Aorta (tissue), 5 donors: ENCODE measurements at regions not wholly inside any gene's neighbourhood (a gene's known extent, or its start where the extent isn't known, plus 50 kb on each side); places are given as distances from the start of the nearest gene placed in this dataset.
A peak's percentile ranks its signal among the peaks of the same experiment; 100 is the strongest.

Source experiments
- ATAC-seq: fragments of 200-7000 bp; cut with Tn5 transposase; one replicate; pipeline ENCODE4 v1.9.1; 2022; ENCODE audit warnings: moderate library complexity; ENCODE audit not compliant: low FRiP score
- DNase-seq, 2 donors: peaks; one replicate each; pipeline ENCODE4 v3.0.0-alpha.2; 2020
- H3K27ac ChIP-seq, 2 donors: one replicate each; pipeline ENCODE4 v1.5.1; 2013; ENCODE audit warnings: low read length in 2 of 2, mild to moderate bottlenecking in 2 of 2, moderate library complexity in 2 of 2, control low read depth in 1 of 2, inconsistent platforms in 1 of 2, low read depth in 1 of 2
- H3K27me3 ChIP-seq, 2 donors: one replicate each; pipeline ENCODE4 v1.6.1; 2013; ENCODE audit warnings: control low read depth in 1 of 2, low read length in 1 of 2, mild to moderate bottlenecking in 1 of 2, moderate library complexity in 1 of 2; ENCODE audit not compliant: insufficient read depth in 2 of 2, control insufficient read depth in 1 of 2
- H3K36me3 ChIP-seq, 2 donors: one replicate each; pipeline ENCODE4 v1.6.1; 2013; ENCODE audit warnings: control low read depth in 1 of 2, low read length in 1 of 2, mild to moderate bottlenecking in 1 of 2; ENCODE audit not compliant: insufficient read depth in 2 of 2, control insufficient read depth in 1 of 2
- H3K4me1 ChIP-seq, 2 donors: one replicate each; pipeline ENCODE4 v1.6.1; 2013; ENCODE audit warnings: low read length in 2 of 2, control low read depth in 1 of 2, mild to moderate bottlenecking in 1 of 2, moderate library complexity in 1 of 2; ENCODE audit not compliant: insufficient read depth in 2 of 2, control insufficient read depth in 1 of 2
- H3K4me3 ChIP-seq, 2 donors: one replicate each; pipeline ENCODE4 v1.5.1; 2013; ENCODE audit warnings: low read length in 2 of 2, control low read depth in 1 of 2, mild to moderate bottlenecking in 1 of 2
- H3K9me3 ChIP-seq: one replicate; pipeline ENCODE4 v1.6.1; 2013; ENCODE audit warnings: mild to moderate bottlenecking, low read length; ENCODE audit not compliant: control insufficient read depth
- WGBS, 2 donors: extraction: QIAGEN DNeasy Blood & Tissue Kit; methylation state at CpG; one replicate each; pipeline ENCODE4 v1.1.7; 2013; 5-methylcytosine and 5-hydroxymethylcytosine counted together
- intact Hi-C, 2 donors: fragments of 100-400 bp; cut with DNase I; formaldehyde crosslinking; loops; one replicate each; pipeline versions ENCODE4 v1.14.2 to v1.15.0; 2022
- donor health status: healthy with polysubstance abuse.
- donor health status: Bipolar disorder and iron deficiency.
- donor health status: DM: no; HTN: no; CAD: no.
- donor health status: DM: no; HTN: no; CAD: no.
- donor health status: DM: yes; HTN: yes; CAD: no.

DNA sequence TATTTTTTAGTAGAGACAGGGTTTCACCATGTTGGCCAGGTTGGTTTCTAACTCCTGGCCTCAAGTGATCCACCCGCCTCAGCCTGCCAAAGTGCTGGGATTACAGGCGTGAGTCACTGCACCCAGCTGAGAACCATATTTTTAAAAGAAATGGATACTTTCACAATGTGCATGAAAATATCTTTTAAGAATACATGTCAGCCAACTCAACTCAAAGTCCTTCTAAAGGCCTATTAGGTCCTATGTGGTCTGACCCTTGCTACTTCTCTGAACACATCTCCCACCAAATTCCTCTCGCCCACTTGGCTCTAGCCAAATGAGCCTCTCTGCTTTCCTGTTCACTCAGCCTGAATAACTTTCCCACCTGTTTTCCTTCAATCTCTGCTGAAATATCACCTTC lies 119.6 kb downstream of the MTX2 start:
- no peaks in the 10 kb centered on the region for H3K9me3 ChIP-seq
- H3K27me3 ChIP-seq: no peaks in the 10 kb centered on the region
- H3K27ac ChIP-seq: no peak overlapping the region
- no peak overlapping the region for H3K4me3 ChIP-seq
- ATAC-seq (no peak), DNase-seq (no peak)
- intact Hi-C loops: no loop called here
- WGBS, 2 donors: 63 to 77% methylated on average over 3 of the region's 3 CpGs
- H3K36me3 ChIP-seq: no peaks in the 10 kb centered on the region
- H3K4me1 ChIP-seq: peaks cover 6 to 17% of the 10 kb centered on the region in 2 donors

DNA sequence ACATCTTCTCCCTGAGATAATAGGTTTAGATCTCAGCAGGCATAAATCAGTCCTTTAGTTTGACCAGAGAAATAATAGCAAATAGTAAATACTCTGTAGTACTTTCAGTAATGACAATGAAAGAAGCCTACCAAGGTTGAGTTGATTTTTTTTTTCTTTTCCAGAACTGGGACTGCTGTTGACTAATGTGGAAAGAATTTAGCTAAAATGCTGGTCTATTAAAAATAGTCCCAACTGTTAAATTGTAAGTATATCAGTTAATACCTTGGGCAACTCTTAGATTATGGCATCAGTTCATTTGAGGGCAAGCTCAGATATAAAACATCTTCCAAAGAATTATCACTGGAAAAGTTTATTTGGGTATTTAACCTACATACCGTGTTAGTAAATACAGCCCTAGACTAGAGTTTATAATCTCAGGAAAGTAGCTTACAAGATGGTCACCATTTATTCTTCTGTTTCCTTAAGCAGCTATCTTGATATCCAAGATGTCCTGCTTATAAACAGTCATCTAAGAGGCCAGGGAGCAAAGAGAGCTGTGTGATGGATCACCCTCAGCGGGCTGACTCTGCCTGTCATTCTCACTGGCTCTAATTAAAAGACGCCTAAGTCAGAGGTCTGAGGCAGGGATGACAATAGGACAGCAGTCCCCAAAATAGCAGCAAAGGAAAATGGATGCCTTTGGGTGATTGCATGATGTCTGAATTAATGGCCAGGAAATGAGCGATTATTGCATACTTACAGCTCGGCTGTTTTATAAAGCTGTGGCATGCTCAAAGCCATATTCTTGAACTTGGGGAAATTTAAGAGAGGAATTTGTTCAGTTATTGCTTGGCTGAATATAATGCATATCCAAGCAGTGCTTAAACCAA lies 121.3 kb downstream of the MTX2 start:
- peak overlapping the region; percentile 64 to 95 for H3K27ac ChIP-seq
- intact Hi-C loops: loop anchor here (5.0 to 10.0 kb wide), 3 partner anchors 56 to 248 kb away; no protein-coding TSS in a partner anchor
- H3K27me3 ChIP-seq: no peaks in the 10 kb centered on the region
- H3K4me3 ChIP-seq: no peak overlapping the region
- H3K4me1 ChIP-seq: peaks cover 6 to 17% of the 10 kb centered on the region in 2 donors
- H3K9me3 ChIP-seq: no peaks in the 10 kb centered on the region
- DNase-seq (no peak), ATAC-seq (peak; percentile 14)
- 41 to 44% methylated on average over 5 of the region's 5 CpGs for WGBS, 2 donors
- H3K36me3 ChIP-seq: no peaks in the 10 kb centered on the region

DNA sequence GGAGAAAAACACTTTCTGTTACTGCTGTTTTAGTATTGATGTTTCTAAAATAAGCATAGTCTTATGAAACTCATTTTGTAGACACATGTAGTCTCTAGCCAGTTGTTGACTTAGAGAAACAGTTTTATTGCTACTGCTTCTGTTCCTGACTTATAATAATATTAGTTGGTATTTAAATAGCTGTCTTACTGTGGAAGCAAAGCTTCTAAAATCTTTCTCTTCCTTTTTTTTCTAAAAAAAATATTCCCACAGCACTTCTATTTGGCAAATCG lies 121.8 kb downstream of the MTX2 start:
- intact Hi-C loops: loop anchor here (5.0 to 10.0 kb wide), 3 partner anchors 56 to 249 kb away; no protein-coding TSS in a partner anchor
- 40 to 76% methylated on average over 1 of the region's 1 CpG for WGBS, 2 donors
- Histone ChIP-seq H3K4me1 (peaks cover 6 to 17% of the 10 kb centered on the region in 2 donors), H3K9me3 (no peaks in the 10 kb centered on the region), H3K27me3 (no peaks in the 10 kb centered on the region), H3K4me3 (no peak overlapping the region), H3K36me3 (no peaks in the 10 kb centered on the region), H3K27ac (no peak overlapping the region)
- no peak for DNase-seq
- ATAC-seq: no peak

DNA sequence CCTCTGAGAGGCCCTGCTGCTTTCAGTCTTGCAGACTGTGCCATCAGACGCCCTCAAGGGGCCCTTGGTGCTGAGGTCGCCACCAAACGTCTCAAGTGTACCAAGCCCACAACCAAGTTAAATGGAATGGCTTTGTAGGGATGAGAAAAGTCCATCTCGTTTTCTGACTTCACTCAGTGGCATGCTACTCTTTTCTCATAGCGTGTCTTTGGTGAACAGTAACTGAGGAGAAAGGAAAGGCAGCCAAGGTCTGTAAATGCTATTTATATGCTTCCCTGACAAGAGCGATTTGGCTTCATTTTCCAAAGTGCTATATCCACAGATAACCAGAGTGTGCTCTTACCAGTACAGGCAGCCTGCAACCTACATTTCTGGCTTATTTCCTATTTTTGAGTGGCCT lies 123.0 kb downstream of the MTX2 start:
- WGBS, 2 donors: 10 to 12% methylated on average over 6 of the region's 6 CpGs
- Histone ChIP-seq H3K9me3 (no peaks in the 10 kb centered on the region), H3K27me3 (no peaks in the 10 kb centered on the region), H3K27ac (peak overlapping the region; percentile 11 to 79), H3K4me1 (peaks cover 6 to 17% of the 10 kb centered on the region in 2 donors), H3K4me3 (no peak overlapping the region), H3K36me3 (no peaks in the 10 kb centered on the region)
- intact Hi-C loops: loop anchor here (5.0 to 10.0 kb wide), 3 partner anchors 57 to 250 kb away; no protein-coding TSS in a partner anchor
- ATAC-seq: peak; percentile 49
- DNase-seq: no peak

DNA sequence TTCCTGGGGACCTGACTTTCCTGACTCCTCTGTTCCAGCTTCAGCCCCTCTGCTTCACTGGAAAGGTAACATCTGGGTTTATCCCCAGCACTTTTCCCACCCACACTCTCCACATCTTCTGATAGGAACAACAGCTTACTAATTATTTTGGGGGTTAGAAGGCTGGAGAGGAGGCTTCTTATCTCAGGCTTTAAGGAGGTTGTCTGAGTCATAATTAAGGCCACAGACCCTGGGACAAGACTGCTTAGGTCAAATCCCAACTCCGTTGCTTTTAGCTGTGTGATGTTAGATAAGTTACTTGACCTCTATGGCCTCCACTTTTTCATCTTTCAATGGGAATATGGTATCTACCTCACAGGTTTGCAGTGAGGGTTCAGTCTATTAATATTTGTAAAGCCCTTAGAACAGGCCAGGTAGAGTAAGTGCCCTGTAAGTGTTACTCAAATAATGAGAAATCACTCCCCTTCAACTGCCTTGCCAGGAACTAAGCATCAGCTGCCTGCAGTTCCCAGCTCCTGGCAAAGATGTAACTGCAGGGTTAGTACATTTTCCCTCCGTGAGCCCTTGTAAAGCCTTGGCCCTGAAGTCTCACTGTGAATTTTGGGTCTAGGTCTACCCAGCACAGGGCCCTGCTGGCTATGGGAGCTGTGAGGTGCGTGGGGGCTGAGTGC lies 123.6 kb downstream of the MTX2 start:
- Histone ChIP-seq H3K27me3 (no peaks in the 10 kb centered on the region), H3K9me3 (no peaks in the 10 kb centered on the region), H3K27ac (peak overlapping the region in 1 of 2 donors; percentile 79), H3K4me1 (peaks cover 6 to 17% of the 10 kb centered on the region in 2 donors), H3K4me3 (no peak overlapping the region), H3K36me3 (no peaks in the 10 kb centered on the region)
- no peak for ATAC-seq
- no peak for DNase-seq
- intact Hi-C loops: loop anchor here (5.0 to 10.0 kb wide), 3 partner anchors 58 to 251 kb away; no protein-coding TSS in a partner anchor
- 55 to 57% methylated on average over 3 of the region's 3 CpGs for WGBS, 2 donors

DNA sequence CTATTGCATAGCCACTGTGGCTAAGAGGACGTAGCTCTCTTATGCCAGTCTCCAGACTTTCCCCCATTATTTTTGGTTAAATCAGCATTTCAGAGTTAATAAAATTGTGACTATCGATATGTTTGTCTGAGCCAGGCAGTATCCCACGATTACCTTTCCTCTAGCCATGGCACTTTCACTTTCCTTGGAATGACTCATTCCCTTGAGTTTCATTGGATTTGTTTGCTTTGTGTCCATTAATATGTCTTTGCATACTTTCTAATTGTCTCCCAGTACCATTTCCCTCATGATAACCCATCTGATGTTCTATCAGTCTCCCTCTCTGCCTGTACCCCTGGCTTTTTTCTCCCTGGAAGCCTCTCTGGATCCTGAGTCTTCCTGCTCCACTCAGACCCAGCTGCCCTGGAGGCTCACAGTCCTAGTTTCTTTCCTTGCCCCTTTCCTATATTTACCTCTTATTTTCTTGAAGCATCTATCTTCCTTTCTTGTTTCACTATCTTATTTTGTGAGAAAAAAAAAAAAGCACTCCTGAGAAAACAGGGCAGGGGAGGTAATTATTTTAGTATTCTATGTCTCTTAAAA lies 126.1 kb downstream of the MTX2 start:
- intact Hi-C loops: loop anchor here in 1 of 2 donors (10.0 kb wide), 2 partner anchors 61 to 159 kb away; no protein-coding TSS in a partner anchor
- Histone ChIP-seq H3K9me3 (no peaks in the 10 kb centered on the region), H3K27ac (no peak overlapping the region), H3K4me3 (no peak overlapping the region), H3K27me3 (no peaks in the 10 kb centered on the region), H3K36me3 (no peaks in the 10 kb centered on the region), H3K4me1 (peaks cover 4 to 17% of the 10 kb centered on the region in 2 donors)
- DNase-seq (no peak), ATAC-seq (no peak)
- WGBS, 2 donors: 85 to 86% methylated on average over 3 of the region's 3 CpGs

DNA sequence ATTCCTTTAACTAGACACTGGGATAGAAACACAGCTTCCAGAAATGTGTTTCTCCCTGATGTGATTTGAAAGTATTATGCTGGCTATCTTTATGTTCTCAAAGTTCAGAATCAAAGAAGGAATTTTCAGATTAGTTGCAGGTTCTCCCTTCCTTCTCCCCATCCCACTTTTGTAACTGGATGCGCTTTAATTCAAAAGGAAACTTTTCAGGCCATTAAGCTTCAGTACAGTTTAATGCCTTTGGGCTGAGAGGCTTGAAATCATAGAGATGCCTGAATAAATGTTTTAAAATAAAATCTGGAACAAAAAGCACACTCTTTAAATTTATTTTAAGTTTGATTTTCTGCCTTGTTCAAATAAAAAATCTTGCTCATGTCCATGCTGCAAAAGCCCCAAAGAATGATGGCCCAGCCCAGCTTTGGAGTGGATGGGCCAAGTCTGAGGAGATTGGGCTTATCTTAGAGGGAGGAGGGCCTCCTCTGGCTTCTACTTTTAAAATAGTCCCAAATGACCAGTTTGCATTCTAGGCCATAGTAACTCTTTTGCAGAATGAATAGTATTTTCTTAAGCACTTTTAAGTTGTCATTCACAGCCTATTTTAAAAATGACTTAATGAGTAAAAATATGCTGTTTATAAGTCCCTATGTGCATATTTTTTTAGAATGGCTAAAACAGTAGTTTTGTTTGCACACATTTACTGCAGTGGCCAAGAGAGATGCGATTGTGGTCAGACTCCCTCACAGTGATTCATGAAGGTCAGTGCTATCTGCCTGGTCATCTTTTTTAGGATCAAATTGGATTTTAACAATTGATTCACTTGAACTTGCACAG lies 129.2 kb downstream of the MTX2 start:
- Histone ChIP-seq H3K27ac (no peak overlapping the region), H3K4me3 (no peak overlapping the region), H3K27me3 (no peaks in the 10 kb centered on the region), H3K36me3 (no peaks in the 10 kb centered on the region), H3K9me3 (no peaks in the 10 kb centered on the region), H3K4me1 (peaks cover 0 to 3% of the 10 kb centered on the region in 2 donors)
- intact Hi-C loops: loop anchor here in 1 of 2 donors (10.0 kb wide), 2 partner anchors 64 to 156 kb away; no protein-coding TSS in a partner anchor
- ATAC-seq (no peak), DNase-seq (no peak)
- 55 to 60% methylated on average over 2 of the region's 2 CpGs for WGBS, 2 donors

DNA sequence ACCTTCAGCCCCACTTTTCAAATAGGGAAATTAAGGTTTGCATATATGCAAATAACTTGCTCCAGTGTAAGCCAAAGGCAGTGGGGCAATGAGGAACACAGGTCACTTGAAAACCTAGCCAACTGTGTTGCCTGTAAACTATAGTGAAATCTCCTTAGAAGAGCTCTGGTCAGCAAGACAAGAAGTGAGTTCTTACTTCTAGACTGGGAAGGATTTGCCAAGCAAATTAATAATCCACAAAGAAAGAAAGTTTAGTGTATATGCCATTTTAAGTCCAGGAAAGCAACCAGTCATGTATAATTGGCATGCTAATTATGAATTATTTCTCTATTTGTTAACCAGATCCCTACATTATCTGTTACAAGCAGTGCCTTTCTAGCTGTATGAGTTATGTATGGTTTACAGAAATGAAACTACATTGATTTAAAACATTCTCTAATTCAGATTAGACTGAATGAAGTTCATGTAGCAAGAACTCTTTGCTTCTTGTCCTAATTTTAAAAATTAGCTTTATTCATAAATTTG lies 129.9 kb downstream of the MTX2 start:
- Histone ChIP-seq H3K4me1 (peaks cover 0 to 3% of the 10 kb centered on the region in 2 donors), H3K27ac (no peak overlapping the region)
- intact Hi-C loops: loop anchor here in 1 of 2 donors (10.0 kb wide), 2 partner anchors 64 to 156 kb away; no protein-coding TSS in a partner anchor

More for the DNA sequence above, 129.9 kb downstream of the MTX2 start:
- ATAC-seq (no peak), DNase-seq (no peak)
- Histone ChIP-seq H3K36me3 (no peaks in the 10 kb centered on the region), H3K27me3 (no peaks in the 10 kb centered on the region), H3K4me3 (no peak overlapping the region), H3K9me3 (no peaks in the 10 kb centered on the region)
